Liver (tissue), 8 donors: ENCODE measurements at regions not wholly inside any gene's neighbourhood (a gene's known extent, or its start where the extent isn't known, plus 50 kb on each side); places are given as distances from the start of the nearest gene placed in this dataset.

Experiments
- DNase-seq: peaks from one replicate; pipeline ENCODE4 v3.0.0-alpha.2; 2017; ENCODE audit warnings: low spot score
- H3K27ac ChIP-seq, 2 donors: one replicate each; pipeline ENCODE4 v1.7.0; 2013; ENCODE audit warnings: inconsistent platforms in 2 of 2, low read length in 2 of 2, control low read depth in 1 of 2, low read depth in 1 of 2, mild to moderate bottlenecking in 1 of 2
- H3K27me3 ChIP-seq, 4 donors: one replicate each; pipeline versions ENCODE4 v1.6.1 to v1.7.0; 2013; ENCODE audit warnings: low read length in 3 of 4, inconsistent platforms in 1 of 4, mild to moderate bottlenecking in 1 of 4, moderate library complexity in 1 of 4; ENCODE audit not compliant: control insufficient read depth in 4 of 4, insufficient read depth in 4 of 4
- H3K36me3 ChIP-seq, 4 donors: one replicate each; pipeline versions ENCODE4 v1.6.1 to v1.7.0; 2013; ENCODE audit warnings: low read length in 3 of 4, mild to moderate bottlenecking in 3 of 4, low read depth in 1 of 4, moderate library complexity in 1 of 4; ENCODE audit not compliant: control insufficient read depth in 4 of 4, insufficient read depth in 3 of 4
- H3K4me1 ChIP-seq, 4 donors: one replicate each; pipeline versions ENCODE4 v1.6.1 to v1.7.0; 2013; ENCODE audit warnings: low read length in 3 of 4, mild to moderate bottlenecking in 3 of 4, moderate library complexity in 1 of 4; ENCODE audit not compliant: control insufficient read depth in 4 of 4, insufficient read depth in 4 of 4
- H3K4me3 ChIP-seq, 3 donors: one replicate each; pipeline versions ENCODE4 v1.6.1 to v1.7.0; 2013; ENCODE audit warnings: low read length in 3 of 3, control low read depth in 1 of 3, low read depth in 1 of 3, mild to moderate bottlenecking in 1 of 3
- H3K9ac ChIP-seq, 2 donors: one replicate each; pipeline ENCODE4 v1.7.0; 2013; ENCODE audit warnings: low read length in 2 of 2, mild to moderate bottlenecking in 2 of 2, moderate library complexity in 2 of 2, control low read depth in 1 of 2, low read depth in 1 of 2
- H3K9me3 ChIP-seq, 4 donors: one replicate each; pipeline versions ENCODE4 v1.6.1 to v1.7.0; 2013; ENCODE audit warnings: low read length in 3 of 4; ENCODE audit not compliant: control insufficient read depth in 4 of 4
- ATF3 ChIP-seq: IDR thresholded peaks from 2 replicates; pipeline ENCODE4 v1.6.1; 2016; ENCODE audit warnings: antibody characterized with exemption
- CTCF ChIP-seq: fragments of 150-350 bp; IDR thresholded peaks from 2 replicates; pipeline ENCODE4 v1.5.1; 2017; ENCODE audit warnings: improper control_type of control experiment, low read depth, low read length; ENCODE audit not compliant: missing input control
- EGR1 ChIP-seq, 2 donors: IDR thresholded peaks; 2 replicates each; pipeline ENCODE4 v1.6.1; 2016 to 2018; ENCODE audit warnings: antibody characterized with exemption in 2 of 2, low read depth in 2 of 2
- FOXA1 ChIP-seq: IDR thresholded peaks from 2 replicates; pipeline ENCODE4 v1.6.1; 2016; ENCODE audit warnings: antibody characterized with exemption
- FOXA2 ChIP-seq: IDR thresholded peaks from 2 replicates; pipeline ENCODE4 v1.6.1; 2016; ENCODE audit warnings: antibody characterized with exemption
- GABPA ChIP-seq, 2 donors: IDR thresholded peaks in 1 of 2; conservative IDR thresholded peaks in 1 of 2; 2 replicates each; pipeline ENCODE4 v1.6.1; 2016; ENCODE audit warnings: antibody characterized with exemption in 2 of 2, mild to moderate bottlenecking in 1 of 2, moderate library complexity in 1 of 2
- HNF4A ChIP-seq, 2 donors: conservative IDR thresholded peaks; 2 replicates each; pipeline ENCODE4 v1.6.1; 2016; ENCODE audit warnings: antibody characterized with exemption in 2 of 2, mild to moderate bottlenecking in 2 of 2
- HNF4G ChIP-seq: IDR thresholded peaks from 2 replicates; pipeline ENCODE4 v1.6.1; 2016; ENCODE audit warnings: antibody characterized with exemption
- JUND ChIP-seq, 2 donors: IDR thresholded peaks; 2 replicates each; pipeline ENCODE4 v1.6.1; 2016; ENCODE audit warnings: antibody characterized with exemption in 2 of 2
- MAX ChIP-seq: IDR thresholded peaks from 2 replicates; pipeline ENCODE4 v1.6.1; 2016; ENCODE audit warnings: antibody characterized with exemption
- NR2F2 ChIP-seq: IDR thresholded peaks from 2 replicates; pipeline ENCODE4 v1.6.1; 2016; ENCODE audit warnings: antibody characterized with exemption
- RAD21 ChIP-seq, 2 donors: IDR thresholded peaks; 2 replicates each; pipeline ENCODE4 v1.6.1; 2016; ENCODE audit warnings: antibody characterized with exemption in 2 of 2, mild to moderate bottlenecking in 2 of 2
- SP1 ChIP-seq: IDR thresholded peaks from 2 replicates; pipeline ENCODE4 v1.6.1; 2018; ENCODE audit warnings: antibody characterized with exemption, mild to moderate bottlenecking
- TAF1 ChIP-seq: conservative IDR thresholded peaks from 2 replicates; pipeline ENCODE4 v1.6.1; 2016; ENCODE audit warnings: antibody characterized with exemption, mild to moderate bottlenecking
- YY1 ChIP-seq: IDR thresholded peaks from 2 replicates; pipeline ENCODE4 v1.6.1; 2016; ENCODE audit warnings: antibody characterized with exemption, mild to moderate bottlenecking
- whole genome bisulfite sequencing: extraction: QIAGEN DNeasy Blood & Tissue Kit; methylation state at CpG from one replicate; pipeline ENCODE4 v1.1.7; 2013; 5-methylcytosine and 5-hydroxymethylcytosine counted together
- TF ChIP-seq, protein P1 (sequence below): IDR thresholded peaks from 2 replicates; pipeline ENCODE4 v1.6.1; 2016; ENCODE audit warnings: antibody characterized with exemption
- TF ChIP-seq, protein P2 (sequence below): IDR thresholded peaks from 2 replicates; pipeline ENCODE4 v1.6.1; 2016; ENCODE audit warnings: antibody characterized with exemption, mild to moderate bottlenecking
- donor health status: healthy.
- donor health status: healthy.
- donor health status: healthy.
- donor health status: healthy.
- donor health status: healthy.

GRCh38 chr2:174668075-174668474 lies 70.5 kb upstream of the WIPF1 start:
- 86% methylated on average over 7 of the region's 7 CpGs for WGBS
- no peak for TF ChIP-seq FOXA1
- TF ChIP-seq, protein P1, sequence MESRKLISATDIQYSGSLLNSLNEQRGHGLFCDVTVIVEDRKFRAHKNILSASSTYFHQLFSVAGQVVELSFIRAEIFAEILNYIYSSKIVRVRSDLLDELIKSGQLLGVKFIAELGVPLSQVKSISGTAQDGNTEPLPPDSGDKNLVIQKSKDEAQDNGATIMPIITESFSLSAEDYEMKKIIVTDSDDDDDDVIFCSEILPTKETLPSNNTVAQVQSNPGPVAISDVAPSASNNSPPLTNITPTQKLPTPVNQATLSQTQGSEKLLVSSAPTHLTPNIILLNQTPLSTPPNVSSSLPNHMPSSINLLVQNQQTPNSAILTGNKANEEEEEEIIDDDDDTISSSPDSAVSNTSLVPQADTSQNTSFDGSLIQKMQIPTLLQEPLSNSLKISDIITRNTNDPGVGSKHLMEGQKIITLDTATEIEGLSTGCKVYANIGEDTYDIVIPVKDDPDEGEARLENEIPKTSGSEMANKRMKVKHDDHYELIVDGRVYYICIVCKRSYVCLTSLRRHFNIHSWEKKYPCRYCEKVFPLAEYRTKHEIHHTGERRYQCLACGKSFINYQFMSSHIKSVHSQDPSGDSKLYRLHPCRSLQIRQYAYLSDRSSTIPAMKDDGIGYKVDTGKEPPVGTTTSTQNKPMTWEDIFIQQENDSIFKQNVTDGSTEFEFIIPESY: no peak
- no peak for TF ChIP-seq HNF4G
- no peak for TF ChIP-seq JUND (IDR thresholded peaks at IDR 0.05)
- TF ChIP-seq EGR1 (IDR thresholded peaks at IDR 0.05; ENCODE audit: low read depth in 2 of 2): no peak
- no peak for TF ChIP-seq TAF1
- no peak for TF ChIP-seq YY1
- TF ChIP-seq RAD21 (IDR thresholded peaks at IDR 0.05): no peak
- TF ChIP-seq NR2F2: no peak
- TF ChIP-seq CTCF: no peak
- TF ChIP-seq SP1: no peak
- TF ChIP-seq, protein P2, sequence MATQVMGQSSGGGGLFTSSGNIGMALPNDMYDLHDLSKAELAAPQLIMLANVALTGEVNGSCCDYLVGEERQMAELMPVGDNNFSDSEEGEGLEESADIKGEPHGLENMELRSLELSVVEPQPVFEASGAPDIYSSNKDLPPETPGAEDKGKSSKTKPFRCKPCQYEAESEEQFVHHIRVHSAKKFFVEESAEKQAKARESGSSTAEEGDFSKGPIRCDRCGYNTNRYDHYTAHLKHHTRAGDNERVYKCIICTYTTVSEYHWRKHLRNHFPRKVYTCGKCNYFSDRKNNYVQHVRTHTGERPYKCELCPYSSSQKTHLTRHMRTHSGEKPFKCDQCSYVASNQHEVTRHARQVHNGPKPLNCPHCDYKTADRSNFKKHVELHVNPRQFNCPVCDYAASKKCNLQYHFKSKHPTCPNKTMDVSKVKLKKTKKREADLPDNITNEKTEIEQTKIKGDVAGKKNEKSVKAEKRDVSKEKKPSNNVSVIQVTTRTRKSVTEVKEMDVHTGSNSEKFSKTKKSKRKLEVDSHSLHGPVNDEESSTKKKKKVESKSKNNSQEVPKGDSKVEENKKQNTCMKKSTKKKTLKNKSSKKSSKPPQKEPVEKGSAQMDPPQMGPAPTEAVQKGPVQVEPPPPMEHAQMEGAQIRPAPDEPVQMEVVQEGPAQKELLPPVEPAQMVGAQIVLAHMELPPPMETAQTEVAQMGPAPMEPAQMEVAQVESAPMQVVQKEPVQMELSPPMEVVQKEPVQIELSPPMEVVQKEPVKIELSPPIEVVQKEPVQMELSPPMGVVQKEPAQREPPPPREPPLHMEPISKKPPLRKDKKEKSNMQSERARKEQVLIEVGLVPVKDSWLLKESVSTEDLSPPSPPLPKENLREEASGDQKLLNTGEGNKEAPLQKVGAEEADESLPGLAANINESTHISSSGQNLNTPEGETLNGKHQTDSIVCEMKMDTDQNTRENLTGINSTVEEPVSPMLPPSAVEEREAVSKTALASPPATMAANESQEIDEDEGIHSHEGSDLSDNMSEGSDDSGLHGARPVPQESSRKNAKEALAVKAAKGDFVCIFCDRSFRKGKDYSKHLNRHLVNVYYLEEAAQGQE: no peak
- TF ChIP-seq HNF4A (conservative IDR thresholded peaks at IDR 0.05): no peak
- TF ChIP-seq MAX: no peak
- no peak for TF ChIP-seq ATF3
- no peak for TF ChIP-seq GABPA (IDR thresholded peaks at IDR 0.05 in 1 of 2, conservative IDR thresholded peaks at IDR 0.05 in 1 of 2)
- TF ChIP-seq FOXA2: no peak
- H3K27ac ChIP-seq: no peak overlapping the region

More at GRCh38 chr2:174668075-174668474, 70.5 kb upstream of the WIPF1 start:
- Histone ChIP-seq H3K9me3 (peaks cover 0 to 8% (median under 1%) of the 10 kb centered on the region in 4 donors), H3K4me3 (no peak overlapping the region), H3K27me3 (peaks cover 0 to 3% (median 0%) of the 10 kb centered on the region in 4 donors), H3K9ac (no peak overlapping the region), H3K4me1 (peaks cover 0 to 5% (median 0%) of the 10 kb centered on the region in 4 donors), H3K36me3 (no peaks in the 10 kb centered on the region)
- no peak for DNase-seq
